Lower lobe of right lung (tissue), 2 donors: ENCODE measurements at regions not wholly inside any gene's neighbourhood (a gene's known extent, or its start where the extent isn't known, plus 50 kb on each side); places are given as distances from the start of the nearest gene placed in this dataset.

Experiments
- ATAC-seq, 2 donors: fragments of 200-7000 bp; cut with Tn5 transposase; one replicate each; pipeline ENCODE4 v1.9.1; 2020 to 2022; ENCODE audit warnings: mild to moderate bottlenecking in 2 of 2, moderate library complexity in 2 of 2
- DNase-seq: peaks from one replicate; pipeline ENCODE4 v3.0.0-alpha.2; 2020
- H3K27ac ChIP-seq: fragments of 200-600 bp; one replicate; pipeline ENCODE4 v1.8.0; 2022
- H3K27me3 ChIP-seq: fragments of 200-600 bp; one replicate; pipeline ENCODE4 v1.8.0; 2022; ENCODE audit warnings: low read depth
- H3K36me3 ChIP-seq: fragments of 200-600 bp; one replicate; pipeline ENCODE4 v1.8.0; 2022; ENCODE audit warnings: mild to moderate bottlenecking
- H3K4me1 ChIP-seq: fragments of 200-600 bp; one replicate; pipeline ENCODE4 v1.8.0; 2022
- H3K4me3 ChIP-seq: fragments of 200-600 bp; one replicate; pipeline ENCODE4 v1.8.0; 2022; ENCODE audit warnings: mild to moderate bottlenecking
- H3K9me3 ChIP-seq: fragments of 200-600 bp; one replicate; pipeline ENCODE4 v1.8.0; 2022
- CTCF ChIP-seq: fragments of 200-600 bp; IDR thresholded peaks from one replicate; pipeline ENCODE4 v1.8.0; 2022; ENCODE audit warnings: antibody characterized with exemption, mild to moderate bottlenecking
- intact Hi-C: fragments of 100-400 bp; cut with DNase I; formaldehyde crosslinking; loops from one replicate; pipeline ENCODE4 v1.11.0; 2022
- donor health status: DM: no; HTN: yes; CAD: no; lungs with severe emphysema.

- Histone ChIP-seq H3K4me3 (no peak overlapping the region), H3K4me1 (no peaks in the 10 kb centered on the region), H3K9me3 (no peaks in the 10 kb centered on the region), H3K27me3 (no peaks in the 10 kb centered on the region), H3K27ac (no peak overlapping the region), H3K36me3 (no peaks in the 10 kb centered on the region)
- no peak for TF ChIP-seq CTCF
- intact Hi-C loops, result no loop called here
- ATAC-seq (no peak), DNase-seq (no peak)
Measured at GRCh38 chr5:39680213-39680612, 255.4 kb upstream of the DAB2 start.

- Histone ChIP-seq H3K4me1 (no peaks in the 10 kb centered on the region), H3K36me3 (no peaks in the 10 kb centered on the region), H3K4me3 (no peak overlapping the region), H3K27ac (no peak overlapping the region), H3K9me3 (no peaks in the 10 kb centered on the region), H3K27me3 (no peaks in the 10 kb centered on the region)
- DNase-seq (no peak), ATAC-seq (no peak)
- intact Hi-C loops, result no loop called here
- no peak for TF ChIP-seq CTCF
Measured at GRCh38 chr5:39678534-39678933, 253.8 kb upstream of the DAB2 start.

GRCh38 chr5:39675676-39676075, 250.9 kb upstream of the DAB2 start:
- no peak overlapping the region for H3K27ac ChIP-seq
- intact Hi-C loops, result no loop called here
- no peak for DNase-seq
- no peak for TF ChIP-seq CTCF
- H3K4me3 ChIP-seq, result no peak overlapping the region
- ATAC-seq, result no peak
- H3K36me3 ChIP-seq, result no peaks in the 10 kb centered on the region
- no peaks in the 10 kb centered on the region for H3K9me3 ChIP-seq
- H3K27me3 ChIP-seq, result no peaks in the 10 kb centered on the region
- no peaks in the 10 kb centered on the region for H3K4me1 ChIP-seq

GRCh38 chr5:39674209-39675082, 249.7 kb upstream of the DAB2 start:
- DNase-seq, result no peak
- Histone ChIP-seq H3K9me3 (no peaks in the 10 kb centered on the region), H3K4me3 (no peak overlapping the region), H3K27me3 (no peaks in the 10 kb centered on the region), H3K36me3 (no peaks in the 10 kb centered on the region), H3K4me1 (no peaks in the 10 kb centered on the region), H3K27ac (no peak overlapping the region)
- no peak for TF ChIP-seq CTCF
- intact Hi-C loops, result no loop called here
- no peak for ATAC-seq

GRCh38 chr5:39671561-39671961, 246.8 kb upstream of the DAB2 start:
- H3K4me3 ChIP-seq, result no peak overlapping the region
- no peak for ATAC-seq
- DNase-seq, result no peak
- intact Hi-C loops, result no loop called here
- H3K27me3 ChIP-seq, result no peaks in the 10 kb centered on the region
- H3K36me3 ChIP-seq, result no peaks in the 10 kb centered on the region
- TF ChIP-seq CTCF, result no peak
- H3K27ac ChIP-seq, result no peak overlapping the region
- no peaks in the 10 kb centered on the region for H3K4me1 ChIP-seq
- no peaks in the 10 kb centered on the region for H3K9me3 ChIP-seq
